HL-60 (cell line): ENCODE measurements at regions not wholly inside any gene's neighbourhood (a gene's known extent, or its start where the extent isn't known, plus 50 kb on each side); places are given as distances from the start of the nearest gene placed in this dataset.

Experiments used
- CTCF ChIP-seq: IDR thresholded peaks from one replicate; pipeline ENCODE4 v1.5.1; 2011; ENCODE audit warnings: low read length, control low read depth, inconsistent platforms; ENCODE audit not compliant: insufficient read depth
- GABPA ChIP-seq: IDR thresholded peaks from 2 replicates; pipeline ENCODE4 v1.6.1; 2012; ENCODE audit warnings: low read depth
- POLR2AphosphoS5 ChIP-seq: IDR thresholded peaks from 2 replicates; pipeline ENCODE4 v1.6.1; 2012; ENCODE audit warnings: low read depth
- REST ChIP-seq: IDR thresholded peaks from 2 replicates; pipeline ENCODE4 v1.6.1; 2012; ENCODE audit warnings: low read depth; ENCODE audit not compliant: insufficient replicate concordance

GRCh38 chr16:48918520-48919258 lies 308.7 kb upstream of the N4BP1 start:
- no peak for TF ChIP-seq CTCF
- no peak for TF ChIP-seq REST
- TF ChIP-seq POLR2AphosphoS5 = no peak
- TF ChIP-seq GABPA = no peak
